Spleen (tissue), 11 donors: ENCODE measurements at regions not wholly inside any gene's neighbourhood (a gene's known extent, or its start where the extent isn't known, plus 50 kb on each side); places are given as distances from the start of the nearest gene placed in this dataset.

Experiments used
- DNase-seq: peaks from one replicate; pipeline ENCODE4 v3.0.0-alpha.2; 2020
- H3K27ac ChIP-seq, 8 donors: fragments of 200-600 bp; sonication (generic) in 7 of 8; 1 replicate in 4 of 8; 2 replicates in 4 of 8; pipeline versions ENCODE4 v1.5.0 to v1.8.0; 2016 to 2021; ENCODE audit warnings: inconsistent platforms in 4 of 8, mild to moderate bottlenecking in 4 of 8, moderate library complexity in 1 of 8
- H3K27me3 ChIP-seq, 7 donors: fragments of 200-600 bp; sonication (generic) in 6 of 7; replicated peaks in 1 of 7; 1 replicate in 4 of 7; 2 replicates in 3 of 7; pipeline versions ENCODE4 v1.5.0 to v1.8.0; 2016 to 2021; ENCODE audit warnings: inconsistent platforms in 3 of 7, mild to moderate bottlenecking in 1 of 7
- H3K36me3 ChIP-seq, 6 donors: fragments of 200-600 bp; sonication (generic) in 5 of 6; 1 replicate in 4 of 6; 2 replicates in 2 of 6; pipeline versions ENCODE4 v1.5.0 to v1.8.0; 2016 to 2021; ENCODE audit warnings: inconsistent platforms in 2 of 6
- H3K4me1 ChIP-seq, 6 donors: fragments of 200-600 bp; sonication (generic) in 5 of 6; 1 replicate in 3 of 6; 2 replicates in 3 of 6; pipeline versions ENCODE4 v1.5.0 to v1.8.0; 2016 to 2021; ENCODE audit warnings: inconsistent platforms in 3 of 6
- H3K4me3 ChIP-seq, 8 donors: fragments of 200-600 bp; sonication (generic) in 7 of 8; 1 replicate in 4 of 8; 2 replicates in 4 of 8; pipeline versions ENCODE4 v1.5.0 to v1.8.0; 2016 to 2021; ENCODE audit warnings: inconsistent platforms in 4 of 8, mild to moderate bottlenecking in 4 of 8, moderate library complexity in 2 of 8
- H3K9me3 ChIP-seq, 8 donors: fragments of 200-600 bp; sonication (generic) in 7 of 8; 1 replicate in 4 of 8; 2 replicates in 4 of 8; pipeline versions ENCODE4 v1.5.0 to v1.8.0; 2016 to 2021; ENCODE audit warnings: inconsistent platforms in 4 of 8
- POLR2A ChIP-seq, 3 donors: fragments of 450-650 bp; IDR thresholded peaks; one replicate each; pipeline ENCODE4 v1.5.1; 2017; ENCODE audit warnings: antibody characterized with exemption in 3 of 3, mild to moderate bottlenecking in 1 of 3
- POLR2AphosphoS5 ChIP-seq, 3 donors: sonication (generic); formaldehyde crosslinking; IDR thresholded peaks; one replicate each; pipeline ENCODE4 v1.5.1; 2017; ENCODE audit warnings: antibody characterized with exemption in 3 of 3
- WGBS, 5 donors: extraction: QIAGEN DNeasy Blood & Tissue Kit in 3 of 5; methylation state at CpG; one replicate each; pipeline versions ENCODE4 v1.1.5 to v1.1.7; 2013 to 2018; 5-methylcytosine and 5-hydroxymethylcytosine counted together
- intact Hi-C: fragments of 100-400 bp; cut with DNase I; formaldehyde crosslinking; loops from one replicate; pipeline ENCODE4 v1.15.0; 2023; ENCODE audit warnings: low total_unique reads
- TF ChIP-seq, protein P1 (sequence below), 11 experiments: fragments of 200-600 bp in 7 of 11; fragments of 450-650 bp in 4 of 11; sonication (generic) in 4 of 11; IDR thresholded peaks in 8 of 11; conservative IDR thresholded peaks in 3 of 11; 1 replicate in 7 of 11; 2 replicates in 4 of 11; pipeline versions ENCODE4 v1.4.0 to v1.8.0; 2016 to 2021; ENCODE audit warnings: antibody characterized with exemption in 11 of 11, inconsistent platforms in 4 of 11, mild to moderate bottlenecking in 1 of 11
- donor health status: healthy with polysubstance abuse.
- donor health status: DM: no; HTN: no; CAD: no; lungs with moderate emphysema.
- donor health status: DM: no; HTN: no; CAD: no.
- donor health status: Bipolar disorder and iron deficiency.
- donor health status: healthy.
- donor health status: DM: no; HTN: no; CAD: no.
- donor health status: DM: yes; HTN: yes; CAD: no.

DNA sequence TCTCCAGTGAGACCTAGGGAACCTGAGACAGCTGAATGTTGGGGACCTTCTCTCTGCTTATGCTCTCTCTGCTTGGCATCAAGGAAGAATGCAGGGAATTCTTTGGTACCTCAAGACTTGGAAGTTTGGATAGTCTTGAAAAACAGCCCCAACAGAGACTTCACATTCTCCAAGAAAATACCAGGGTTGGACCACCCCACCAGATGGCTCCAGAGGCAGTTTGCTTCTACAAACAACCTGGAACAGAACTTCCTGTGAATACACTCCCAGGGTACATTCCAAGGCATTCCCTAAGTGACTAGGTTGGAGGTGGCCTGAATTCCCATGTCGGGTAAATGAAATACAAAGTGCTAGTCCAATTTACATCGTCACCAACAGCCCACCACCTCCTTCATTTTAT, 314.4 kb downstream of the PMP22 start:
- H3K9me3 ChIP-seq: no peaks in the 10 kb centered on the region
- H3K27me3 ChIP-seq: peaks cover 0 to 4% (median 0%) of the 10 kb centered on the region in 7 donors
- DNase-seq: no peak
- no peak overlapping the region for H3K4me3 ChIP-seq
- no peaks in the 10 kb centered on the region for H3K4me1 ChIP-seq
- TF ChIP-seq POLR2A (IDR thresholded peaks at IDR 0.05) (no peak), POLR2AphosphoS5 (IDR thresholded peaks at IDR 0.05) (no peak)
- TF ChIP-seq, protein P1, sequence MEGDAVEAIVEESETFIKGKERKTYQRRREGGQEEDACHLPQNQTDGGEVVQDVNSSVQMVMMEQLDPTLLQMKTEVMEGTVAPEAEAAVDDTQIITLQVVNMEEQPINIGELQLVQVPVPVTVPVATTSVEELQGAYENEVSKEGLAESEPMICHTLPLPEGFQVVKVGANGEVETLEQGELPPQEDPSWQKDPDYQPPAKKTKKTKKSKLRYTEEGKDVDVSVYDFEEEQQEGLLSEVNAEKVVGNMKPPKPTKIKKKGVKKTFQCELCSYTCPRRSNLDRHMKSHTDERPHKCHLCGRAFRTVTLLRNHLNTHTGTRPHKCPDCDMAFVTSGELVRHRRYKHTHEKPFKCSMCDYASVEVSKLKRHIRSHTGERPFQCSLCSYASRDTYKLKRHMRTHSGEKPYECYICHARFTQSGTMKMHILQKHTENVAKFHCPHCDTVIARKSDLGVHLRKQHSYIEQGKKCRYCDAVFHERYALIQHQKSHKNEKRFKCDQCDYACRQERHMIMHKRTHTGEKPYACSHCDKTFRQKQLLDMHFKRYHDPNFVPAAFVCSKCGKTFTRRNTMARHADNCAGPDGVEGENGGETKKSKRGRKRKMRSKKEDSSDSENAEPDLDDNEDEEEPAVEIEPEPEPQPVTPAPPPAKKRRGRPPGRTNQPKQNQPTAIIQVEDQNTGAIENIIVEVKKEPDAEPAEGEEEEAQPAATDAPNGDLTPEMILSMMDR (IDR thresholded peaks at IDR 0.05 in 8 of 11, conservative IDR thresholded peaks at IDR 0.05 in 3 of 11): no peak
- WGBS, 5 donors: 85 to 100% (median 89%) methylated on average over 2 of the region's 2 CpGs
- no peak overlapping the region for H3K27ac ChIP-seq
- H3K36me3 ChIP-seq: no peaks in the 10 kb centered on the region
- intact Hi-C loops: no loop called here

DNA sequence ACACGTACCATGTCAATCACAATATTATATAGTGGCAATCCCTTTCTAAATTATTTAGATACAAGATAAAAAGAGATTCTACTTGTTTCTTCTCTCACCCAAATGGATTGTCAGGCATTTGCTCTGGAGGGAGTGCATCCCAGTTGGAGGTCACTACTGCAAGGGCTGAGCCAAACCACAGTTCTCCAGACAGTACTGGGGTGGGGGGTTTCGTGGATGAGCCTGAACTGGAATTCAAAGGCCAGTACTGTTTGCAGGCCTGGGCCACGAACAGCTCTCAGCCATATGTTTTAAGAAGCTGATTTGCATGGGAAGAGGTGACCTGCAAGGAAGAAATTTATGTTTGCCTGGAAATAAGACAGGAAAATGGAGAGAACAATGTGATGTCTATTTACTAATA, 314.9 kb downstream of the PMP22 start:
- Histone ChIP-seq H3K4me3 (no peak overlapping the region), H3K27ac (no peak overlapping the region), H3K9me3 (no peaks in the 10 kb centered on the region), H3K27me3 (peaks cover 0 to 4% (median 0%) of the 10 kb centered on the region in 7 donors), H3K4me1 (no peaks in the 10 kb centered on the region), H3K36me3 (no peaks in the 10 kb centered on the region)
- DNase-seq: no peak
- 62 to 80% (median 65%) methylated on average over 3 of the region's 3 CpGs for WGBS, 5 donors
- TF ChIP-seq POLR2AphosphoS5 (IDR thresholded peaks at IDR 0.05) (no peak), POLR2A (IDR thresholded peaks at IDR 0.05) (no peak)
- TF ChIP-seq, protein P1 (IDR thresholded peaks at IDR 0.05 in 8 of 11, conservative IDR thresholded peaks at IDR 0.05 in 3 of 11): no peak
- intact Hi-C loops: no loop called here

DNA sequence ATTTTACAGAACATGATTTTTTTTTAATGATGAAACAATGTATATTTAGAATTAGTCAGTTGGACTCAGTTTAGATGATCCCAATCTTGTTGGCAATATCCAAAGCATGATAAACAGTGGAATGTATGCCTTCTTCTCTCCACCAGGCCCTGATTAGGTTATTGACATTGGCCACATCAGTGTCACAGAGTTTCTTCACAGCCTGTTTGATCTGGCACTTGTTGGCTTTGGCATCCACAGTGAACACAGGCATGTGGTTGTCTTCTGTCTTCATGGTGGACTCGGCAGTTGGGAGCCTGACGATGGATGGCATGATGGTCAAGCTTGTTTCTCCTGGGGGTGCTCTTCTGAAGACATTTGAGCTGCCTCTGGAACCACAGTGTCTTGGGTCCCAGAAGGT, 317.5 kb downstream of the PMP22 start:
- Histone ChIP-seq H3K4me3 (no peak overlapping the region), H3K27ac (no peak overlapping the region), H3K4me1 (no peaks in the 10 kb centered on the region), H3K36me3 (no peaks in the 10 kb centered on the region), H3K27me3 (peaks cover 0 to 4% (median 0%) of the 10 kb centered on the region in 7 donors), H3K9me3 (no peaks in the 10 kb centered on the region)
- WGBS, 5 donors: 92 to 100% (median 95%) methylated on average over 2 of the region's 2 CpGs; no CpG with 5 or more reads in 1 of the 5 donors
- TF ChIP-seq, protein P1 (IDR thresholded peaks at IDR 0.05 in 8 of 11, conservative IDR thresholded peaks at IDR 0.05 in 3 of 11): no peak
- no peak for TF ChIP-seq POLR2AphosphoS5 (IDR thresholded peaks at IDR 0.05)
- no peak for TF ChIP-seq POLR2A (IDR thresholded peaks at IDR 0.05)
- intact Hi-C loops: no loop called here
- no peak for DNase-seq

DNA sequence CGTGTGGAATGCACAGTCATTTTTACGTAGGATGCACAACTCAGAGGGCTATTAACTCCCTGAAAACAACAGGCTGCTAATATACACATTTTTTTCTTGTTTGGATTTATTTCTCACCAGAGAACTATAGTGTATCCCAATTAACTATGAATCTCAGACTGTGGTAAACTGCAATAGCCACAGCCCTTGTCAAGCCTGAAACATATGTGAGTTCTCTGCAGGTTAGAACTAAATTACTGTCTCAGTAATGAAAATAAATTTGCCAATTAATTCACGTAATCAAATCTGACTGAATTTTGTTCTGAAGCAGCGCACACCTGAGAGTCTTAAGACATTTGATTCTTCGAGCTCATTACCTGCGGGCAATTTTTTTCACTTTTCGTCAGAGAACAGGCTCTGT, 318.6 kb downstream of the PMP22 start:
- H3K27me3 ChIP-seq: peaks cover 0 to 7% (median 0%) of the 10 kb centered on the region in 7 donors
- 85 to 92% (median 90%) methylated on average over 7 of the region's 7 CpGs for WGBS, 5 donors
- H3K27ac ChIP-seq: no peak overlapping the region

More for the DNA sequence above, 318.6 kb downstream of the PMP22 start:
- Histone ChIP-seq H3K4me1 (no peaks in the 10 kb centered on the region), H3K9me3 (no peaks in the 10 kb centered on the region), H3K36me3 (no peaks in the 10 kb centered on the region), H3K4me3 (no peak overlapping the region)
- intact Hi-C loops: no loop called here
- TF ChIP-seq POLR2AphosphoS5 (IDR thresholded peaks at IDR 0.05): no peak
- no peak for TF ChIP-seq POLR2A (IDR thresholded peaks at IDR 0.05)
- TF ChIP-seq, protein P1 (IDR thresholded peaks at IDR 0.05 in 8 of 11, conservative IDR thresholded peaks at IDR 0.05 in 3 of 11): no peak
- no peak for DNase-seq
